ENCODE measurements at regions not wholly inside any gene's neighbourhood (a gene's known extent, or its start where the extent isn't known, plus 50 kb on each side); places are given as distances from the start of the nearest gene placed in this dataset.

DNA sequence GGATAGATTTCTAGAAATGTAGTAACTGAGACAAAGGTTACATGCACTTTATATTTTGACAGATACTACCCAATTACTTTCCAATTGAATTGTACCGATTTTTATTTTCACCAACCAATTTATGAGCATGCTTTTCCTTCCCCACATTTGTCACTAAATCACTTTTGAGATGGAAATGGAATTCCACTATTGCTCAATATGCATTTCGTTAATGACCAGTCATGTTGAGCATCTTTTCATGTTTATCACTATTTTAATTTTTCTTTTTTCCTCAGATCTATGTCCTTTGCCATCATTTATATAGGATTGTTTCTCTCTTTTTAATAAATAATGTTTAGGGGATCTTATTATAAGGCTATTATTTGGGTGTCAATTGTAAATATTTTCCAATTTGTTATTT lies 102.8 kb upstream of the SMIM36 start:
- Histone ChIP-seq H3K4me2 (ENCODE audit: low read depth, low read length, poor library complexity, severe bottlenecking) (no peak overlapping the region), H3K27ac (ENCODE audit: low read depth, low read length) (no peak overlapping the region), H3K9me2 (replicated peaks; ENCODE audit: insufficient read depth, low read length) (no peaks in the 10 kb centered on the region), H2AFZ (ENCODE audit: low read depth, low read length, severe bottlenecking) (no peak overlapping the region), H3K36me3 (ENCODE audit: low read length) (no peaks in the 10 kb centered on the region), H3K9me3 (ENCODE audit: insufficient read depth, low read length) (no peaks in the 10 kb centered on the region), H3K4me3 (ENCODE audit: insufficient read depth, low read length, poor library complexity, severe bottlenecking) (no peak overlapping the region), H3K9ac (ENCODE audit: low read length) (no peak overlapping the region), H3K79me2 (ENCODE audit: insufficient read depth, low read length) (no peaks in the 10 kb centered on the region), H3K27me3 (ENCODE audit: low read length) (no peaks in the 10 kb centered on the region), H4K20me1 (ENCODE audit: low read depth, low read length) (no peaks in the 10 kb centered on the region), H3F3A (ENCODE audit: insufficient read depth) (no peaks in the 10 kb centered on the region)
- no peak for TF ChIP-seq EZH2phosphoT487 (conservative IDR thresholded peaks at IDR 0.05; ENCODE audit: low read length)
- TF ChIP-seq, protein P1, sequence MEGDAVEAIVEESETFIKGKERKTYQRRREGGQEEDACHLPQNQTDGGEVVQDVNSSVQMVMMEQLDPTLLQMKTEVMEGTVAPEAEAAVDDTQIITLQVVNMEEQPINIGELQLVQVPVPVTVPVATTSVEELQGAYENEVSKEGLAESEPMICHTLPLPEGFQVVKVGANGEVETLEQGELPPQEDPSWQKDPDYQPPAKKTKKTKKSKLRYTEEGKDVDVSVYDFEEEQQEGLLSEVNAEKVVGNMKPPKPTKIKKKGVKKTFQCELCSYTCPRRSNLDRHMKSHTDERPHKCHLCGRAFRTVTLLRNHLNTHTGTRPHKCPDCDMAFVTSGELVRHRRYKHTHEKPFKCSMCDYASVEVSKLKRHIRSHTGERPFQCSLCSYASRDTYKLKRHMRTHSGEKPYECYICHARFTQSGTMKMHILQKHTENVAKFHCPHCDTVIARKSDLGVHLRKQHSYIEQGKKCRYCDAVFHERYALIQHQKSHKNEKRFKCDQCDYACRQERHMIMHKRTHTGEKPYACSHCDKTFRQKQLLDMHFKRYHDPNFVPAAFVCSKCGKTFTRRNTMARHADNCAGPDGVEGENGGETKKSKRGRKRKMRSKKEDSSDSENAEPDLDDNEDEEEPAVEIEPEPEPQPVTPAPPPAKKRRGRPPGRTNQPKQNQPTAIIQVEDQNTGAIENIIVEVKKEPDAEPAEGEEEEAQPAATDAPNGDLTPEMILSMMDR (IDR thresholded peaks at IDR 0.05; ENCODE audit: insufficient read depth, low read length, poor library complexity, severe bottlenecking): no peak

DNA sequence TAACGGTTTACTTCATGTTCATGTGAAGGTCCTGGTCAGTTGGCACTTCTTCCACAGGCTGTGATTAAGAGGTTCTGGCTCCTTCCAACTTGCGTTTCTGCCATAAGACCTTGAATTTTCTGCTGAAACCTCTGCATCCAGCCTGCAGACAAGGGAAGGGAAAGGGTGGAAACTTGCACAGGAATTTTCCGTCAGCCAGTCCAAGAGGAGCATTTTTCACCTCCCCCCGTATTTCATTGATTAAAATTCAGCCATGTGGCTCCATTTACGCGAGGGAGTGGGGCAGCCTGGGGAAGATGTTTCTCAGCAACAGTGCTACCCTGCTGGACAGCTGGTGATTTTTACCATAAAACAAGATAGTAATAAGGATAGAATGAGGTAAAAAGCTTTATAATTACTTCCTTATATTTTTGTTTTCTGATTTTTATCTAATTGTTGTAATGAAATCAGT lies 101.5 kb upstream of the SMIM36 start:
- Histone ChIP-seq H3K36me3 (ENCODE audit: low read length) (no peaks in the 10 kb centered on the region), H3K79me2 (ENCODE audit: insufficient read depth, low read length) (no peaks in the 10 kb centered on the region), H3F3A (ENCODE audit: insufficient read depth) (no peaks in the 10 kb centered on the region), H2AFZ (ENCODE audit: low read depth, low read length, severe bottlenecking) (no peak overlapping the region), H3K27ac (ENCODE audit: low read depth, low read length) (no peak overlapping the region), H3K9me3 (ENCODE audit: insufficient read depth, low read length) (no peaks in the 10 kb centered on the region), H3K9me2 (replicated peaks; ENCODE audit: insufficient read depth, low read length) (no peaks in the 10 kb centered on the region), H3K9ac (ENCODE audit: low read length) (no peak overlapping the region), H3K27me3 (ENCODE audit: low read length) (no peaks in the 10 kb centered on the region), H3K4me3 (ENCODE audit: insufficient read depth, low read length, poor library complexity, severe bottlenecking) (no peak overlapping the region), H3K4me2 (ENCODE audit: low read depth, low read length, poor library complexity, severe bottlenecking) (no peak overlapping the region), H4K20me1 (ENCODE audit: low read depth, low read length) (no peaks in the 10 kb centered on the region)
- TF ChIP-seq EZH2phosphoT487 (conservative IDR thresholded peaks at IDR 0.05; ENCODE audit: low read length): no peak
- TF ChIP-seq, protein P1 (IDR thresholded peaks at IDR 0.05; ENCODE audit: insufficient read depth, low read length, poor library complexity, severe bottlenecking): no peak

DNA sequence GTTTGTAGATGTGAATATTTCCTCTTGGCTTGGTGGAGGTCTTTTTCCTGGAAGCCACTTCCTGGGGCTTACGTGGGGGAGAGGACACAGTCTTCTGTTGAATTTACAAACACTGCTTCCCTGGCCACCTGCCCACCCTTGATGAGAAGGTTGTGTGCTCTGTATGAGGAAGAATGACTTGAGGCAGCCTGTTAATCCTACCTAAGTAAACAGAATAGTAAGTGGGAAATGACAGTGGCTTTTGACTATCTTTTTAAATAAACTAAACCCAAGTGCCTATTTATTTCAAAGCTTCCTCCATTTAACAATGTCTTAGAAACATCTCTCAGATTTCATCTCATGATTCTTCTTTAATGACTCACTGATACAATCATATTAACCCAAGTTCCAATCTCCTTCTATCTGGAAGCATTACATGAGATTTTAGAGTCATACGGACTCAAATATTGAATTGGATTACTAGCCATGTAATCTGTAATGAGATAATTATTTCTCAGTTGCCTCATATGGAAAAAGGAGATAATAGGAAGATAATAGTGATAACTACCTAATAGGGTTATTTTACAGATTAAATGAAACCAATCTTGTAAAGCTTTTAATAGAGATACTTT lies 96.6 kb upstream of the SMIM36 start:
- Histone ChIP-seq H4K20me1 (ENCODE audit: low read depth, low read length) (no peaks in the 10 kb centered on the region), H3F3A (ENCODE audit: insufficient read depth) (no peaks in the 10 kb centered on the region), H3K9ac (ENCODE audit: low read length) (no peak overlapping the region), H3K79me2 (ENCODE audit: insufficient read depth, low read length) (no peaks in the 10 kb centered on the region), H3K9me2 (replicated peaks; ENCODE audit: insufficient read depth, low read length) (no peaks in the 10 kb centered on the region), H3K27me3 (ENCODE audit: low read length) (no peaks in the 10 kb centered on the region), H3K4me2 (ENCODE audit: low read depth, low read length, poor library complexity, severe bottlenecking) (no peak overlapping the region), H3K36me3 (ENCODE audit: low read length) (no peaks in the 10 kb centered on the region), H3K4me3 (ENCODE audit: insufficient read depth, low read length, poor library complexity, severe bottlenecking) (no peak overlapping the region), H3K27ac (ENCODE audit: low read depth, low read length) (no peak overlapping the region), H3K9me3 (ENCODE audit: insufficient read depth, low read length) (no peaks in the 10 kb centered on the region), H2AFZ (ENCODE audit: low read depth, low read length, severe bottlenecking) (no peak overlapping the region)
- no peak for TF ChIP-seq EZH2phosphoT487 (conservative IDR thresholded peaks at IDR 0.05; ENCODE audit: low read length)
- TF ChIP-seq, protein P1 (IDR thresholded peaks at IDR 0.05; ENCODE audit: insufficient read depth, low read length, poor library complexity, severe bottlenecking): no peak

Measured in SU-DHL-6 (cell line).